Hepatocyte (in vitro differentiated cells): ENCODE measurements at regions not wholly inside any gene's neighbourhood (a gene's known extent, or its start where the extent isn't known, plus 50 kb on each side); places are given as distances from the start of the nearest gene placed in this dataset.

Experiments used
- DNase-seq: peaks from one replicate; pipeline ENCODE4 v3.0.0-alpha.2; 2016; ENCODE audit warnings: low spot score
- H2AFZ ChIP-seq: fragments of 200-600 bp; sonication (generic); 2 replicates; pipeline ENCODE4 v1.6.0; 2016; ENCODE audit warnings: antibody characterized with exemption, mild to moderate bottlenecking
- H3K27ac ChIP-seq: fragments of 200-600 bp; sonication (generic); 2 replicates; pipeline ENCODE4 v1.5.1; 2016; ENCODE audit warnings: mild to moderate bottlenecking
- H3K27me3 ChIP-seq: fragments of 200-600 bp; sonication (generic); 2 replicates; pipeline ENCODE4 v1.6.1; 2016
- H3K36me3 ChIP-seq: fragments of 200-600 bp; sonication (generic); replicated peaks from 2 replicates; pipeline ENCODE4 v1.5.1; 2016; ENCODE audit warnings: low read depth; ENCODE audit not compliant: insufficient read depth
- H3K4me1 ChIP-seq: fragments of 200-600 bp; sonication (generic); 2 replicates; pipeline ENCODE4 v1.5.1; 2016; ENCODE audit warnings: mild to moderate bottlenecking, moderate library complexity; ENCODE audit not compliant: insufficient read depth
- H3K4me2 ChIP-seq: fragments of 200-600 bp; sonication (generic); 2 replicates; pipeline ENCODE4 v1.6.0; 2016
- H3K4me3 ChIP-seq: fragments of 200-600 bp; sonication (generic); 2 replicates; pipeline ENCODE4 v1.5.1; 2016; ENCODE audit warnings: mild to moderate bottlenecking
- H3K79me2 ChIP-seq: fragments of 200-600 bp; sonication (generic); 2 replicates; pipeline ENCODE4 v1.6.0; 2017; ENCODE audit warnings: mild to moderate bottlenecking
- H3K9me2 ChIP-seq: fragments of 200-600 bp; sonication (generic); replicated peaks from 2 replicates; pipeline ENCODE4 v1.6.0; 2017; ENCODE audit warnings: mild to moderate bottlenecking; ENCODE audit not compliant: insufficient read depth
- H3K9me3 ChIP-seq: fragments of 200-600 bp; sonication (generic); 2 replicates; pipeline ENCODE4 v1.5.1; 2016; ENCODE audit warnings: low read depth, mild to moderate bottlenecking
- H4K20me1 ChIP-seq: fragments of 200-600 bp; sonication (generic); 2 replicates; pipeline ENCODE4 v1.6.0; 2016; ENCODE audit warnings: mild to moderate bottlenecking; ENCODE audit not compliant: insufficient read depth, poor library complexity, severe bottlenecking
- CTCF ChIP-seq: fragments of 200-600 bp; sonication (generic); IDR thresholded peaks from 2 replicates; pipeline ENCODE4 v1.5.1; 2016; ENCODE audit warnings: antibody characterized with exemption, mild to moderate bottlenecking; ENCODE audit not compliant: poor library complexity
- EZH2 ChIP-seq: fragments of 200-600 bp; sonication (generic); IDR thresholded peaks from 2 replicates; pipeline ENCODE4 v1.6.1; 2016; ENCODE audit warnings: antibody characterized with exemption, mild to moderate bottlenecking, borderline replicate concordance
- EZH2phosphoT487 ChIP-seq: fragments of 200-600 bp; sonication (generic); IDR thresholded peaks from one replicate; pipeline ENCODE4 v1.6.1; 2018; ENCODE audit warnings: antibody characterized with exemption, mild to moderate bottlenecking, low read depth, moderate library complexity; ENCODE audit not compliant: unreplicated experiment, severe bottlenecking
- WGBS: methylation state at CpG from one replicate; pipeline ENCODE4 v1.1.6; 2016; ENCODE audit warnings: low lambda C conversion rate; ENCODE audit errors: missing lambda C conversion rate; 5-methylcytosine and 5-hydroxymethylcytosine counted together

DNA sequence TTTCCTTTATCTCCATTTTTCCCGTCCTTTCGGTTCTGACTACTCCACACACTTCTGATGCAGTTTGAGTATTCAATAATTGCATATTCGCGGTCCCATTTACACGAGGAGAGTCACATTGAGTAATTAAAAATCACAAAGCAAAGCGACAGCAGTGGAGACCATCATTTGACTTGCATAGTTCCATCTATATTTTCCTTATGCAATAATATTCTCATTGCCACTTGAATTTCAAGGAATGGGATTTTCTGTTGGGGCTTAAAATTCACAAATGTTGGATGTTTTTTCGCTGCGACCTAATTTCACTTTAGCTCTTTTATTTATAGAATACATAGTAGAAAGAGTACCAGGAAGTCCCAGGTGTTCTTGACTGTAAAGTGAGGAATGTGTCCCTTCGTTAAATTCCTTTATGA, 186.8 kb downstream of the ZEB2 start:
- peaks cover 4% of the 10 kb centered on the region for H3K4me1 ChIP-seq
- no peaks in the 10 kb centered on the region for H3K9me2 ChIP-seq
- no peak for TF ChIP-seq CTCF
- no peak for TF ChIP-seq EZH2phosphoT487
- TF ChIP-seq EZH2: no peak
- peak overlapping the region; percentile 83 for H3K4me2 ChIP-seq
- H4K20me1 ChIP-seq: no peaks in the 10 kb centered on the region
- peak overlapping the region; percentile 35 for H3K4me3 ChIP-seq
- H3K9me3 ChIP-seq: no peaks in the 10 kb centered on the region
- no peak for DNase-seq
- H3K27me3 ChIP-seq: no peaks in the 10 kb centered on the region
- WGBS: 60% methylated on average over 9 of the region's 9 CpGs
- H3K27ac ChIP-seq: peak overlapping the region; percentile 69
- H2AFZ ChIP-seq: peak overlapping the region; percentile 95
- H3K36me3 ChIP-seq: no peaks in the 10 kb centered on the region
- peaks cover 25% of the 10 kb centered on the region for H3K79me2 ChIP-seq

DNA sequence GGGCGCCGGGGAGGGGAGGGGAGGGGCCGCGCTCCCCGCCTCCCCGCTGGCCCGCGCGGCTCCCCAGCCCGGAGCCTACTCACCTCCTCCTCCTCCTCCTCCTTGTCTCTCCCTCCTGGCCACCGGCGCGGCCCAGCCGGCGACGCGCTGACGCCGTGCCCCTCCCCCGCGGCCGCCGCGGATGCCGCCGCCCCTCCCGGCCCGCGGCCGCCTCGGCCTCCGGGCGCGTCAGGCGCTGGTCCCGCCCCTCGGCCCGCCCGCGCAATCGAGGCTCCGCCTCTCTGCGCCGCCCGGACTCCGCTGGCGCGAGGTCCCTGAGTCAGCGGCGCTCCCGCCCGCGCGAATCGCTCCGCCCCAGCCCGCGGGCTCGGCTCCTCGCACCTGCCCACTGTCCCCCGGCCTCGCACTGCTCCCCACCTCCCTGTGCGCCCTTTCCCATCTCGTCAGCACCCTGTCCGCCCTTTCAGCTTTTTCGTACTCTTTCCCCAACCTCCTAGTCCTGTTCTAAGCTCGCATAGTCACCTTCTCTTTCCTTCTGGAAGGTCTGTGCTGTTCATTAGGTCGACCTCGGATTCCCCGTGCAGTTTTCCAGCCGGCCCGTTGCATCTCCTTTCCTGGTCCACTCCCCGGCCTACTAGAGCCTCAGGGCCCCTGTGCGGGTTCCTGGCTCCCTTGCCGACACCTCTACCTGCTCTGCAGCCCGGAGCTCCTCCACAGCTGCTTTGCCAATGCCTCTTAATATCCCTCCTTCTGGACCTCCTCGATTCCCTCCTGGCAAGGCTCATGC, 187.4 kb downstream of the ZEB2 start:
- Histone ChIP-seq H4K20me1 (no peaks in the 10 kb centered on the region), H3K27ac (peak overlapping the region; percentile 88), H3K36me3 (no peaks in the 10 kb centered on the region), H3K4me1 (peaks cover 4% of the 10 kb centered on the region), H3K79me2 (peaks cover 31% of the 10 kb centered on the region), H3K4me3 (peak overlapping the region; percentile 81), H2AFZ (peak overlapping the region; percentile 99), H3K27me3 (no peaks in the 10 kb centered on the region), H3K9me2 (no peaks in the 10 kb centered on the region), H3K9me3 (no peaks in the 10 kb centered on the region), H3K4me2 (peak overlapping the region; percentile 100)
- WGBS: 5% methylated on average over 24 of the region's 77 CpGs
- TF ChIP-seq EZH2phosphoT487: no peak
- peak; percentile 97 for DNase-seq

DNA sequence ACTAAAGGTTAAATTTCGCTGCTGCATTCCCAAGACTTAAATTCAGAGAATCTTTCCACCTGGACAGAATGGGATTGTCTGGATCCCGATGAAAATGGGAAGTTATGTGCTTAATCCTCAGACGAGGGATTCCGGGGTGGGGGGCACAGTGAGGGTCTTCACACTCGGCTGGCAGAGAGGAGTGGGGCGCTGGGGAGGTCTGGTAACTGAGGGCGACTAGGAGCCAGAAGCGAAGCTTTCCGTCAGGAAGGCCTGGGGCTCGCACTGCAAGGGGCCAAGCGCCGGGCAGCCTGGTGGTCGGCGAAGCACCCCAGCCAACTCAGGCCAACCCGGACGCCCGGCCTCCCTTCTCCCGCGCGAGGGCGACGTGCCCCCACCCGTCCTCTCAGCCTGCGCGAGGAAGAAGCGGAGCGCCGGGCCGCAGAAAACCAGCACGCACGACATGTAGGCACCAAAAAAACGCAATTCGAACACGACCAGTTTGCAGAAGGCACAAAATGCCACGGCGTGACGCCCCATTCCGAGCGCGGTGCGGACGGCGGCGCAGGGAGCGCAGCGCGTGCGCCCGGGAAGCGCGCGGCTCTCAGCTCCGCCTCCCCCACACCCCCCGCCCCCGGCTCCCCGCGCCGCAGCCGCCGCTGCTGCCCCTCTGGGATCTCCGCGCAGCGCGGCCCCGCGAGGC, 188.1 kb downstream of the ZEB2 start:
- Histone ChIP-seq H3K4me3 (peak overlapping the region; percentile 81), H3K4me1 (peaks cover 4% of the 10 kb centered on the region), H3K36me3 (no peaks in the 10 kb centered on the region), H2AFZ (peak overlapping the region; percentile 99), H3K79me2 (peaks cover 38% of the 10 kb centered on the region), H3K9me2 (no peaks in the 10 kb centered on the region), H3K27ac (peak overlapping the region; percentile 88), H3K4me2 (peak overlapping the region; percentile 100), H4K20me1 (no peaks in the 10 kb centered on the region), H3K9me3 (no peaks in the 10 kb centered on the region), H3K27me3 (no peaks in the 10 kb centered on the region)
- TF ChIP-seq EZH2 (no peak), CTCF (peak; percentile 34)
- WGBS: under 1% methylated on average over 32 of the region's 66 CpGs
- DNase-seq: no peak

DNA sequence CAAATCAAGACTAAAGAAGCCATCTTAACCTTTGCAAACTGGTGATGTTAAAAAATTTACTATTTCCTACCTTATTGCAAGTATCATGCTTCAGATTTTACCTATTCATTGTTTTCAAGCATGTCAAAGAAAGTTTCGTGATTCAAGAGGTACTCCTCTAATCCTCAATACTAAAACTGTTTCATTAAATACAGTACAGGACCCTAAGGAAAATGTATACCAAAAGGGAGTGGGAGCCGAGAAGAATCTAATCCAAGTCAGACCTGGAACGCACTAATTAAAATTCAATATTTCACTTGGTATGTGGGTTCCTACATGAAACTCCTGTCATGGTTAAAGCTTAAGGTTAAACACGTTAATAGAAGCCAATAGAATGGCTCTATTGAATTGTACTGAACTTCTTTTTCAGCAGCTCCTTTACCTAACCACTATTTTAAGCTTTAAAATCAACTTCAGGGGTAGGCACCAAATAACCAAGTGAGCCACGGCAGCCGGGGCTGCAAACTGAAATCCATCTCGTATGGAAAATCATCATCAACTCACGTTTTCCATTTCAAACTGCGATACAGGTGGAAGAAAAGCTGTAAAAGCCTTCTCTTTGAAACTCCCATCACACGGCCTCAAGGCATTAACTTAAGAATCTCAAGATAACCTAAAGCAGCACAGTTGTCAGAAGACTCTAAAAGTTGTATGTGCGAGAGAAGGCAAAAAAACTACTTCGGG, 188.8 kb downstream of the ZEB2 start:
- H3K27ac ChIP-seq: peak overlapping the region; percentile 88
- peaks cover 42% of the 10 kb centered on the region for H3K79me2 ChIP-seq
- peaks cover 4% of the 10 kb centered on the region for H3K4me1 ChIP-seq
- 16% methylated on average over 12 of the region's 12 CpGs for WGBS
- TF ChIP-seq EZH2phosphoT487 (no peak), EZH2 (no peak), CTCF (no peak)
- no peaks in the 10 kb centered on the region for H3K27me3 ChIP-seq
- no peaks in the 10 kb centered on the region for H3K9me2 ChIP-seq
- peak overlapping the region; percentile 81 for H3K4me3 ChIP-seq
- DNase-seq: peak; percentile 16
- peak overlapping the region; percentile 99 for H2AFZ ChIP-seq
- H4K20me1 ChIP-seq: no peaks in the 10 kb centered on the region
- peak overlapping the region; percentile 100 for H3K4me2 ChIP-seq
- H3K9me3 ChIP-seq: no peaks in the 10 kb centered on the region
- H3K36me3 ChIP-seq: no peaks in the 10 kb centered on the region
